Adrenal gland (tissue), 5 donors: ENCODE measurements at regions not wholly inside any gene's neighbourhood (a gene's known extent, or its start where the extent isn't known, plus 50 kb on each side); places are given as distances from the start of the nearest gene placed in this dataset.

Experiments used
- CTCF ChIP-seq, 6 experiments: fragments of 450-650 bp in 4 of 6; fragments of 200-600 bp in 2 of 6; sonication (generic) in 1 of 6; IDR thresholded peaks; 1 replicate in 5 of 6; 2 replicates in 1 of 6; pipeline versions ENCODE4 v1.5.1 to v1.8.0; 2016 to 2021; ENCODE audit warnings: antibody characterized with exemption in 6 of 6, mild to moderate bottlenecking in 2 of 6, moderate library complexity in 1 of 6
- POLR2A ChIP-seq, 2 donors: fragments of 450-650 bp; IDR thresholded peaks; one replicate each; pipeline ENCODE4 v1.6.1; 2017; ENCODE audit warnings: antibody characterized with exemption in 2 of 2, mild to moderate bottlenecking in 2 of 2, moderate library complexity in 1 of 2
- donor health status: DM: no; HTN: no; CAD: no.

GRCh38 chr21:15330872-15331271 is 266.1 kb upstream of the NRIP1 start:
- TF ChIP-seq CTCF (IDR thresholded peaks at IDR 0.05) (no peak), POLR2A (IDR thresholded peaks at IDR 0.05) (no peak)
